ENCODE measurements at regions not wholly inside any gene's neighbourhood (a gene's known extent, or its start where the extent isn't known, plus 50 kb on each side); places are given as distances from the start of the nearest gene placed in this dataset.

- TF ChIP-seq CTCF (IDR thresholded peaks at IDR 0.05) (no peak), GABPA (IDR thresholded peaks at IDR 0.05; ENCODE audit: low read depth) (no peak), FOXM1 (IDR thresholded peaks at IDR 0.05; ENCODE audit: low read depth) (no peak), CHD2 (IDR thresholded peaks at IDR 0.05; ENCODE audit: low read length, partially characterized antibody) (no peak), IRF3 (IDR thresholded peaks at IDR 0.05; ENCODE audit: low read depth, low read length) (no peak), GATA2 (CRISPR knock-in tag; IDR thresholded peaks at IDR 0.05) (no peak)
Measured at GRCh38 chr13:36570489-36570888, 103.3 kb upstream of the SERTM1 start (continued).

GRCh38 chr13:36571444-36571843 lies 102.4 kb upstream of the SERTM1 start:
- H3K4me3 ChIP-seq (ENCODE audit: low read depth in 2 of 2, low read length in 1 of 2), result no peak overlapping the region
- DNase-seq, result no peak
- no peaks in the 10 kb centered on the region for H3K9me2 ChIP-seq
- H3K9ac ChIP-seq, result no peak overlapping the region
- no peak overlapping the region for H3K4me2 ChIP-seq
- 3% methylated on average over 2 of the region's 2 CpGs for WGBS (ENCODE audit: low lambda C conversion rate)
- no peaks in the 10 kb centered on the region for H3K36me3 ChIP-seq (replicated peaks in 1 of 2; ENCODE audit: control insufficient read depth in 1 of 2, insufficient read depth in 2 of 2, low read length in 1 of 2)
- H3F3A ChIP-seq (replicated peaks; ENCODE audit: insufficient read depth), result no peaks in the 10 kb centered on the region
- H3K79me2 ChIP-seq (ENCODE audit: insufficient read depth), result no peaks in the 10 kb centered on the region
- peaks cover 0 to 10% of the 10 kb centered on the region in 2 experiments; a peak in 1 of 4 replicates for H3K4me1 ChIP-seq (ENCODE audit: control insufficient read depth in 1 of 2, insufficient read depth in 2 of 2, low read depth in 1 of 2, low read length in 1 of 2)
- H4K20me1 ChIP-seq (ENCODE audit: insufficient read depth), result no peaks in the 10 kb centered on the region
- no peaks in the 10 kb centered on the region for H3K9me3 ChIP-seq
- CTCF ChIA-PET, result interaction anchor here (1.2 kb wide), 1 partner anchor 19 kb away, joined by 3 read pairs; no protein-coding TSS in a partner anchor
- TF ChIP-seq ZBTB33 (IDR thresholded peaks at IDR 0.05; ENCODE audit: borderline replicate concordance, low read depth) (no peak), REST (IDR thresholded peaks at IDR 0.05; ENCODE audit: low read depth, low read length) (no peak), CHD2 (IDR thresholded peaks at IDR 0.05; ENCODE audit: low read length, partially characterized antibody) (no peak)
- POLR2A ChIA-PET, result no interaction called here
- H3K27me3 ChIP-seq (ENCODE audit: insufficient read depth), result peaks cover 8% of the 10 kb centered on the region; the same call in 1 of the 2 replicates
- H3K27ac ChIP-seq (ENCODE audit: low read depth in 2 of 2, low read length in 1 of 2), result no peak overlapping the region
- no peak overlapping the region for H2AFZ ChIP-seq (ENCODE audit: low read depth)

All from SK-N-SH (cell line).